ENCODE measurements at regions not wholly inside any gene's neighbourhood (a gene's known extent, or its start where the extent isn't known, plus 50 kb on each side); places are given as distances from the start of the nearest gene placed in this dataset.

DNA sequence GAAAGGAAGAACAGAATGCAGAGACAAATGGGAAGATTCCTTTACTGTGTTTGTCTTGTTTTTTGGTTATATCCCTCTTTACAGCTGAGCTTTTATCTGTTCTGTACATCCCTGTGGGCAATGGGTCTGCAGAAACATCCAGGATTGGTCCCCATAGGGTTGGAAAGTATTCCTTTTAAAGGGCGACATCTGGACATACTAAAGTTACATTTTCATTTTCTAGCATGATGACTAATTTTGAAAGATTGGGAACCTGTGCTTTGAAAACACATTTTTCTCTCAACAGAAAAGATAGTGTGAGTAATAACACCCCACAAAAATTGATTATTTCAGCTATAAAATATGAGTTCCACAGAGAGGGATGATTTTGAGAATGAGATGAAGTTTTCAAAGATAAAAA, 435.8 kb downstream of the GPAM start:
- H3K4me3 Mint-ChIP-seq, result no peak overlapping the region
- no peaks in the 10 kb centered on the region for H3K36me3 ChIP-seq (ENCODE audit: control insufficient read depth in 2 of 3, insufficient read depth in 3 of 3, low read length in 3 of 3)

DNA sequence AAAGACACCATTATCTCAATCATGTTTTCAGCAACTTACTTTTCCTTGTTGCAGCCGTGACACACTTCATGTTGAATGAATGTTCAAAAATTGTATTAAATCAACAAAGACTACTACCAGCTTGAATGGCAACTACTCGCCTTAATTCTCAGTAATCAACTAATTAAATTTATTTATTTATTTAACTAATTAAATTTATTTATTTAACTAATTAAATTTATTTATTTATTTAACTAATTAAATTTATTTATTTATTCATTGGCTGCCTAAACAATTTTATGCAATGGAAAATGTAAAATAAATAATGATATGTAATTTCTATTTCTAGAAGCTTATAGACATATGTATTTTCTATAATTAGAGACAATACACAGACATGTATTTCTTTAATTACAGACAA, 435.4 kb downstream of the GPAM start:
- H3K9me3 ChIP-seq (ENCODE audit: control insufficient read depth in 2 of 3, low read length in 3 of 3), result no peaks in the 10 kb centered on the region
- DNase-seq (no peak), ATAC-seq (no peak)
- H3K27me3 ChIP-seq (ENCODE audit: control insufficient read depth in 2 of 2, insufficient read depth in 2 of 2, low read length in 2 of 2), result no peaks in the 10 kb centered on the region
- no peak overlapping the region for H3K4me3 Mint-ChIP-seq
- no peak overlapping the region for H3K4me3 ChIP-seq (ENCODE audit: low read length)
- H3K9me3 Mint-ChIP-seq, result peaks cover 0 to 2% (median 0%) of the 10 kb centered on the region in 11 donors
- H3K36me3 ChIP-seq (ENCODE audit: control insufficient read depth in 2 of 3, insufficient read depth in 3 of 3, low read length in 3 of 3), result no peaks in the 10 kb centered on the region
- H3K4me1 Mint-ChIP-seq, result no peaks in the 10 kb centered on the region
- no peak overlapping the region for H3K27ac Mint-ChIP-seq
- intact Hi-C loops (cut with micrococcal nuclease), result no loop called here
- ChIA-PET CTCF (no interaction called here), POLR2A (no interaction called here)
- no peak overlapping the region for H3K27ac ChIP-seq (ENCODE audit: low read depth, low read length)
- no peaks in the 10 kb centered on the region for H3K27me3 Mint-ChIP-seq
- no peaks in the 10 kb centered on the region for H3K36me3 Mint-ChIP-seq
- H3K4me1 ChIP-seq (ENCODE audit: control insufficient read depth in 2 of 2, insufficient read depth in 2 of 2, low read length in 2 of 2), result no peaks in the 10 kb centered on the region

More for the DNA sequence above, 435.8 kb downstream of the GPAM start:
- no peak overlapping the region for H3K27ac Mint-ChIP-seq
- no peaks in the 10 kb centered on the region for H3K27me3 Mint-ChIP-seq
- H3K4me1 Mint-ChIP-seq, result no peaks in the 10 kb centered on the region
- no peak overlapping the region for H3K27ac ChIP-seq (ENCODE audit: low read depth, low read length)
- H3K27me3 ChIP-seq (ENCODE audit: control insufficient read depth in 2 of 2, insufficient read depth in 2 of 2, low read length in 2 of 2), result no peaks in the 10 kb centered on the region
- CTCF ChIA-PET, result no interaction called here
- no peaks in the 10 kb centered on the region for H3K4me1 ChIP-seq (ENCODE audit: control insufficient read depth in 2 of 2, insufficient read depth in 2 of 2, low read length in 2 of 2)
- peaks cover 0 to 2% (median 0%) of the 10 kb centered on the region in 11 donors for H3K9me3 Mint-ChIP-seq
- no peaks in the 10 kb centered on the region for H3K36me3 Mint-ChIP-seq
- no peak overlapping the region for H3K4me3 ChIP-seq (ENCODE audit: low read length)
- H3K9me3 ChIP-seq (ENCODE audit: control insufficient read depth in 2 of 3, low read length in 3 of 3), result no peaks in the 10 kb centered on the region
- DNase-seq (no peak), ATAC-seq (no peak)
- intact Hi-C loops (cut with micrococcal nuclease), result no loop called here
- POLR2A ChIA-PET, result no interaction called here

DNA sequence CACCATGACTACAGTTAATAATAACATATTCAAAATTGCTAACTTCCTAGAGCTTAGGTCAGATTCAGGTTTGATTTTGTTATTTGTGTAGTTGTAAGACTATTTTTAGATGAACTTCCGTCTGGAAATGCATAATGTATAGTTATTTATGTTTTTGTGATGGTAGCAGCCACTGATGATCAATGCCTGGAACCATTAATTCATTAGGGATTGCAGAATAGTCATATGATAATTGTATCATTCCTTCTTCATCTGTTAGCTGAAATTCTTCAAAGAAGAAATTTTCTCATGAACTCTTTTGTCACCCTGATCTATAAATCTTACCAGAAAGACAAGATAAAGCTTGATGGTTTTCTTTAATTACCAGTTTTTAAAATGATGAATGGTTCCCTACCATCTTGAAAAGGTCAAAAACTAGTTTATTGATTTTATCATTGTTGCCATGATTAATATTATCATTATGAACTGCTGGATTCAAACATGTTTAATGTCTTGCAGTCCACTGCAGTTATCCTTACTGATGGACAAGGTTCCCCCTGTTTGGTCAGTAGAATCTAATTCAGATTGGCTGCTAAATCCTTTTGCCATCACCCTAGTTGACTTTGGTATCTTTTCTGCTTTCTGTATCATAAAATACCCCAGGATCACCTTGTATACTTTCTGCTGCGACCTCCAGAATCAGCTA, 433.3 kb downstream of the GPAM start:
- H3K36me3 ChIP-seq (ENCODE audit: control insufficient read depth in 2 of 3, insufficient read depth in 3 of 3, low read length in 3 of 3), result no peaks in the 10 kb centered on the region
- Mint-ChIP-seq H3K27ac (peak overlapping the region in 1 of 9 donors; percentile 32), H3K4me3 (no peak overlapping the region), H3K4me1 (no peaks in the 10 kb centered on the region), H3K27me3 (peaks cover 0 to 9% (median 3%) of the 10 kb centered on the region in 5 donors), H3K36me3 (no peaks in the 10 kb centered on the region), H3K9me3 (peaks cover 0 to 2% (median 0%) of the 10 kb centered on the region in 11 donors)
- intact Hi-C loops (cut with micrococcal nuclease), result no loop called here
- no peaks in the 10 kb centered on the region for H3K9me3 ChIP-seq (ENCODE audit: control insufficient read depth in 2 of 3, low read length in 3 of 3)
- no peak for ATAC-seq
- H3K27me3 ChIP-seq (ENCODE audit: control insufficient read depth in 2 of 2, insufficient read depth in 2 of 2, low read length in 2 of 2), result no peaks in the 10 kb centered on the region
- no peaks in the 10 kb centered on the region for H3K4me1 ChIP-seq (ENCODE audit: control insufficient read depth in 2 of 2, insufficient read depth in 2 of 2, low read length in 2 of 2)
- POLR2A ChIA-PET, result no interaction called here
- CTCF ChIA-PET, result no interaction called here
- no peak for DNase-seq
- H3K27ac ChIP-seq (ENCODE audit: low read depth, low read length), result no peak overlapping the region
- no peak overlapping the region for H3K4me3 ChIP-seq (ENCODE audit: low read length)

DNA sequence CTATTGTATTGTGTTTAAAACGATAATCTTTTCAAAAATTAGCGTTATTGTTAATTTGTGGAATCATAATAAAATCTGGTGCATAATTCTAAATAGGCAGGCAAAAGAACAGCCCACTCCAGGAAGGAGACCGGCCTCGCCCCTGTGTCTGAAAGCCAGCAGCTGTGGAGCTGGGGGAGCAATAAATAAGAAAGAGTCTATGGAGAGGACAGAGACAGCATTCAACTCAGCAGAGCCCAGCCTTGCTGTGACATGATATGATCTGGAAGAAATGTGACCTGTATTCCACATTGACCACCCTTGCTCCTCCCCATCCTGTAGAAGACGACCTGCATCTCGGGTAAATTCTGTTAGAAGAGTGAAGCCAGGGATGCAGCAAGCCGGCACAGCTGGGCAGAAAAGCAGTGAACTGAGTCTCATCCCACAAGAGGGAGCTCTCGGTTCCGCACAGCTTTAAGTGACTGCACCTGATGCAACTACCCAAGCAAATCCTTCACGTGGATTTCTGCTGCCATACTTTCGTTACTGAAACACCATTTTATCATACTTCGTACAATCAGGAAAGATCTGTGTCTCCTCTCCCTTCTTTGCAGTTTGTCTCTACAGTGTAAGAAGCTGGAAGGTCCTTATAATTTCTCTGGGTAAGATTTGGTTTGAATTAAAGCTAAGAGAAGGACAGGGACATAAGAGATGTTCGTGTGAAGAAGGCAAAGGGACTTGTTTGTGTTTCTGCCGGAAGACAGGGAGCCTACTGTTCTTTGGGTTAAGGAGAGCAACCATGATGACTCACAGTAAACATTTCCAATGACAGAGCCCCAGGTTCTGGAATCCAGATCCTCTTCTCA, 427.1 kb downstream of the GPAM start:
- intact Hi-C loops (cut with micrococcal nuclease), result no loop called here
- H3K27ac Mint-ChIP-seq, result no peak overlapping the region

DNA sequence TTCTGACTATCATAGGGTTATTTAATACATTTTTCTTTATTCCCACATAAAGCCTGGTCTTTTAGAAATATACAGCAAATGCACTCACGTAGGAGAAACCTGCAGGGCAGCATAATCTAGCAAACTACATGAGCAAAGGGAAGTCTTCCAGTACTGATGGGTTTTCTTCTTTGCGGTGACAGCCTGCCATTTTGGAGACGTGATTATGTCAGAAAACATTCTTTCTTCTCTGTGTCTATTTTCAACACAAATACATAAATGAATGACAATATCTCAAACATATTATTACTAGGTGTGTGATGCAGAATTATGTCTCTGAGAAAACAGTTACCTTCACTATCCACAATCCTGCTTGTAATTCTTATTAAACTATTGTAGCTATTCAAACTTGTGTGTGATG, 425.0 kb downstream of the GPAM start:
- Histone ChIP-seq H3K27me3 (ENCODE audit: control insufficient read depth in 2 of 2, insufficient read depth in 2 of 2, low read length in 2 of 2) (no peaks in the 10 kb centered on the region), H3K27ac (ENCODE audit: low read depth, low read length) (no peak overlapping the region), H3K9me3 (ENCODE audit: control insufficient read depth in 2 of 3, low read length in 3 of 3) (no peaks in the 10 kb centered on the region), H3K4me3 (ENCODE audit: low read length) (no peak overlapping the region), H3K36me3 (ENCODE audit: control insufficient read depth in 2 of 3, insufficient read depth in 3 of 3, low read length in 3 of 3) (no peaks in the 10 kb centered on the region), H3K4me1 (ENCODE audit: control insufficient read depth in 2 of 2, insufficient read depth in 2 of 2, low read length in 2 of 2) (no peaks in the 10 kb centered on the region)
- ATAC-seq (no peak), DNase-seq (no peak)
- Mint-ChIP-seq H3K27me3 (peaks cover 0 to 33% (median 14%) of the 10 kb centered on the region in 5 donors), H3K36me3 (no peaks in the 10 kb centered on the region), H3K27ac (no peak overlapping the region), H3K4me1 (no peaks in the 10 kb centered on the region), H3K4me3 (no peak overlapping the region), H3K9me3 (no peaks in the 10 kb centered on the region)
- ChIA-PET CTCF (no interaction called here), POLR2A (no interaction called here)
- intact Hi-C loops (cut with micrococcal nuclease), result no loop called here

More for the DNA sequence above, 427.1 kb downstream of the GPAM start:
- Mint-ChIP-seq H3K4me1 (no peaks in the 10 kb centered on the region), H3K9me3 (no peaks in the 10 kb centered on the region), H3K36me3 (no peaks in the 10 kb centered on the region), H3K27me3 (peaks cover 0 to 27% (median 14%) of the 10 kb centered on the region in 5 donors), H3K4me3 (no peak overlapping the region)
- Histone ChIP-seq H3K27ac (ENCODE audit: low read depth, low read length) (no peak overlapping the region), H3K36me3 (ENCODE audit: control insufficient read depth in 2 of 3, insufficient read depth in 3 of 3, low read length in 3 of 3) (no peaks in the 10 kb centered on the region), H3K4me1 (ENCODE audit: control insufficient read depth in 2 of 2, insufficient read depth in 2 of 2, low read length in 2 of 2) (no peaks in the 10 kb centered on the region), H3K4me3 (ENCODE audit: low read length) (no peak overlapping the region), H3K9me3 (ENCODE audit: control insufficient read depth in 2 of 3, low read length in 3 of 3) (no peaks in the 10 kb centered on the region), H3K27me3 (ENCODE audit: control insufficient read depth in 2 of 2, insufficient read depth in 2 of 2, low read length in 2 of 2) (no peaks in the 10 kb centered on the region)
- ATAC-seq, result no peak
- ChIA-PET CTCF (interaction anchor here (1.0 kb wide), 1 partner anchor 678 kb away, joined by 4 read pairs; no protein-coding TSS in a partner anchor), POLR2A (no interaction called here)
- DNase-seq, result no peak

DNA sequence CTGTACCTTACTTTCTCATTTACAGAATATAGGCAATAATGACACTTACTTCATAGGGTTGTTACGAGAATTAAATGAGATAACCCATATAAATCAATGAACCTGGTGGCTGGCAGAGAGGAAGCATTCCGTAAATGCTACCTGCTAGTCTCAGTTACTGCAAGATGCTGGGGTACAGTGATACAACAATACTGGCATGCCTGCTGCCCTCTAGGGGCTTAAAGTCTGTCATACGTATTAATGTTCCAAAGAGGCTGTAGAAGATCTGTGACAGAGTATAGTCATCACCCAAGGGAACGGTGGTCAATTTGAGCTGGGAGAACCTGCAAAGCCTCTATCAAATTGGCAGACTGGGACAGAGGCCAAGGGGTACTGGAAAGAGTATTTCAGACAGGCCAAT, 421.5 kb downstream of the GPAM start:
- H3K4me1 Mint-ChIP-seq, result no peaks in the 10 kb centered on the region
- no peaks in the 10 kb centered on the region for H3K27me3 ChIP-seq (ENCODE audit: control insufficient read depth in 2 of 2, insufficient read depth in 2 of 2, low read length in 2 of 2)
- no peak overlapping the region for H3K27ac Mint-ChIP-seq
- no peaks in the 10 kb centered on the region for H3K4me1 ChIP-seq (ENCODE audit: control insufficient read depth in 2 of 2, insufficient read depth in 2 of 2, low read length in 2 of 2)
- peaks cover 0 to 3% (median 0%) of the 10 kb centered on the region in 11 donors for H3K9me3 Mint-ChIP-seq
- no peak overlapping the region for H3K27ac ChIP-seq (ENCODE audit: low read depth, low read length)
- peaks cover 0 to 30% (median 11%) of the 10 kb centered on the region in 5 donors for H3K27me3 Mint-ChIP-seq
- POLR2A ChIA-PET, result no interaction called here
- H3K4me3 ChIP-seq (ENCODE audit: low read length), result no peak overlapping the region
- intact Hi-C loops (cut with micrococcal nuclease), result no loop called here
- CTCF ChIA-PET, result no interaction called here
- no peaks in the 10 kb centered on the region for H3K36me3 ChIP-seq (ENCODE audit: control insufficient read depth in 2 of 3, insufficient read depth in 3 of 3, low read length in 3 of 3)
- no peak for ATAC-seq
- H3K9me3 ChIP-seq (ENCODE audit: control insufficient read depth in 2 of 3, low read length in 3 of 3), result no peaks in the 10 kb centered on the region
- no peak for DNase-seq
- no peaks in the 10 kb centered on the region for H3K36me3 Mint-ChIP-seq
- no peak overlapping the region for H3K4me3 Mint-ChIP-seq

DNA sequence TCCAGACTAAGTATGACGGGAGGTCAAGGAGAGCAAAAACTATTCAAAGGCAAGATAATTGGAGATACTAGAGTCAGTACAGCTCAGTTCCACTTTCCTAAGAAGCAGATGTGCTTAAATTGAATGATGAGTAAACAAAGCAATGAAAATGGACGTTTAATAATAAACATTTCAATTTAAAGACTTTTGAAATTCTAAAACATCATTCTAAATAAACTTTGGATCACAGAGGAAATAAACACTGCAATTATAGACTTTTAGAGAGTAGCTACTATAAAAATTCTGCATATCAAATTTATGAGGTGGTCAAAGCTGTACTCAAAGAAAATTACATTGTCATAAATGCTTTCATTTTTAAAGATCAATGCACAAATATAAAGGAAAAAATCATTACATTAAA, 418.3 kb downstream of the GPAM start:
- peaks cover 0 to 1% (median 0%) of the 10 kb centered on the region in 5 donors for H3K36me3 Mint-ChIP-seq
- H3K9me3 Mint-ChIP-seq, result peaks cover 0 to 10% (median 0%) of the 10 kb centered on the region in 11 donors
- H3K27ac Mint-ChIP-seq, result no peak overlapping the region
- ATAC-seq, result no peak
- no peaks in the 10 kb centered on the region for H3K4me1 Mint-ChIP-seq
- Histone ChIP-seq H3K36me3 (ENCODE audit: control insufficient read depth in 2 of 3, insufficient read depth in 3 of 3, low read length in 3 of 3) (no peaks in the 10 kb centered on the region), H3K4me3 (ENCODE audit: low read length) (no peak overlapping the region), H3K9me3 (ENCODE audit: control insufficient read depth in 2 of 3, low read length in 3 of 3) (no peaks in the 10 kb centered on the region), H3K4me1 (ENCODE audit: control insufficient read depth in 2 of 2, insufficient read depth in 2 of 2, low read length in 2 of 2) (no peaks in the 10 kb centered on the region), H3K27ac (ENCODE audit: low read depth, low read length) (no peak overlapping the region), H3K27me3 (ENCODE audit: control insufficient read depth in 2 of 2, insufficient read depth in 2 of 2, low read length in 2 of 2) (no peaks in the 10 kb centered on the region)
- H3K27me3 Mint-ChIP-seq, result peaks cover 0 to 12% (median 4%) of the 10 kb centered on the region in 5 donors
- H3K4me3 Mint-ChIP-seq, result no peak overlapping the region
- CTCF ChIA-PET, result no interaction called here
- no peak for DNase-seq
- POLR2A ChIA-PET, result no interaction called here
- intact Hi-C loops (cut with micrococcal nuclease), result no loop called here

All from naive thymus-derived CD4-positive, alpha-beta T cell (primary cell).